Lower leg skin (tissue), 3 donors: ENCODE measurements at regions not wholly inside any gene's neighbourhood (a gene's known extent, or its start where the extent isn't known, plus 50 kb on each side); places are given as distances from the start of the nearest gene placed in this dataset.

Experiments used
- CTCF ChIP-seq, 3 donors: fragments of 450-650 bp; IDR thresholded peaks; one replicate each; pipeline ENCODE4 v1.5.1; 2016; ENCODE audit warnings: antibody characterized with exemption in 3 of 3, mild to moderate bottlenecking in 3 of 3, moderate library complexity in 2 of 3
- POLR2A ChIP-seq, 2 donors: fragments of 450-650 bp; IDR thresholded peaks; one replicate each; pipeline ENCODE4 v1.6.1; 2016 to 2017; ENCODE audit warnings: antibody characterized with exemption in 2 of 2, mild to moderate bottlenecking in 1 of 2, moderate library complexity in 1 of 2

- TF ChIP-seq POLR2A (IDR thresholded peaks at IDR 0.05) (no peak), CTCF (IDR thresholded peaks at IDR 0.05) (no peak)
Observed at GRCh38 chr14:22390195-22390594, 198.8 kb downstream of the DAD1 start.
